Adrenal gland (tissue), 5 donors: ENCODE measurements at regions not wholly inside any gene's neighbourhood (a gene's known extent, or its start where the extent isn't known, plus 50 kb on each side); places are given as distances from the start of the nearest gene placed in this dataset.

ENCODE experiments used
- CTCF ChIP-seq, 6 experiments: fragments of 450-650 bp in 4 of 6; fragments of 200-600 bp in 2 of 6; sonication (generic) in 1 of 6; IDR thresholded peaks; 1 replicate in 5 of 6; 2 replicates in 1 of 6; pipeline versions ENCODE4 v1.5.1 to v1.8.0; 2016 to 2021; ENCODE audit warnings: antibody characterized with exemption in 6 of 6, mild to moderate bottlenecking in 2 of 6, moderate library complexity in 1 of 6
- POLR2A ChIP-seq, 2 donors: fragments of 450-650 bp; IDR thresholded peaks; one replicate each; pipeline ENCODE4 v1.6.1; 2017; ENCODE audit warnings: antibody characterized with exemption in 2 of 2, mild to moderate bottlenecking in 2 of 2, moderate library complexity in 1 of 2
- donor health status: DM: no; HTN: no; CAD: no.

- no peak for TF ChIP-seq POLR2A (IDR thresholded peaks at IDR 0.05)
- no peak for TF ChIP-seq CTCF (IDR thresholded peaks at IDR 0.05)
Observed at GRCh38 chr1:29462096-29462495, 225.8 kb downstream of the PTPRU start.
